ENCODE measurements at regions not wholly inside any gene's neighbourhood (a gene's known extent, or its start where the extent isn't known, plus 50 kb on each side); places are given as distances from the start of the nearest gene placed in this dataset.

DNA sequence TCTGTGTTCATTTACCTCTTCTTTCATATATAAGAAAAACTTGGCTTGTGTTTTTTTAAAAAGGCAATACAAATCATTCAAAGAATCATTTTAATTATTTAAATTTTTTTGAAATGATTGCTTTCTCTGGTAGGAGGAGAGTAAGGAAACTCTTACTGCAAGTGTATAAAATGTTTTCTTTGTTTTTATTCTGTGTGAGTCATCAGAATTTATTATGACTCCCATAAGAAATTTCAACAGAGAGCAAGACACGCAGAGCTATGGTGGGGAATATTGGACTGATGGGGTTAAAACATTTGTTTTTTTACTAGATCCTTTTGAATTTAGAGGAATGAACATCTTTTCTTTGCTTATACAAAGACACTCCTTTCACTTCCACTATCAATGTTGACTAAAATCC, 119.1 kb upstream of the ATXN7L3B start:
- Histone ChIP-seq H4K20me1 (replicated peaks in 1 of 2; ENCODE audit: control insufficient read depth in 1 of 2, insufficient read depth in 2 of 2, low read length in 2 of 2) (no peaks in the 10 kb centered on the region), H4K91ac (replicated peaks; ENCODE audit: insufficient read length, low read length) (no peak overlapping the region), H2BK15ac (ENCODE audit: low read length) (no peak overlapping the region), H3K4ac (replicated peaks; ENCODE audit: insufficient read length, low read depth, low read length) (no peak overlapping the region), H4K5ac (ENCODE audit: insufficient read length, low read depth, low read length) (no peak overlapping the region), H4K8ac (ENCODE audit: extremely low read depth, insufficient read depth, low read length) (no peak overlapping the region), H3K14ac (ENCODE audit: insufficient read length) (no peak overlapping the region), H3K18ac (ENCODE audit: extremely low read depth, low read length) (no peak overlapping the region), H2AFZ (ENCODE audit: low read length) (no peak overlapping the region), H3K4me3 (ENCODE audit: extremely low read depth in 1 of 4, insufficient read depth in 2 of 4, low read depth in 3 of 4, low read length in 4 of 4) (no peak overlapping the region), H3K23ac (ENCODE audit: insufficient read length) (no peak overlapping the region), H3K4me1 (replicated peaks in 1 of 4; ENCODE audit: control insufficient read depth in 3 of 4, insufficient read depth in 4 of 4, low read length in 3 of 4) (no peaks in the 10 kb centered on the region), H2BK5ac (ENCODE audit: low read depth, low read length) (no peak overlapping the region), H3K27me3 (replicated peaks in 1 of 4; ENCODE audit: control insufficient read depth in 3 of 4, extremely low read depth in 1 of 4, insufficient read depth in 3 of 4, low read length in 3 of 4) (no peaks in the 10 kb centered on the region), H2BK12ac (ENCODE audit: low read depth, low read length) (no peak overlapping the region), H3K79me2 (ENCODE audit: control insufficient read depth in 1 of 2, insufficient read depth in 2 of 2, low read length in 2 of 2) (no peaks in the 10 kb centered on the region), H2BK20ac (ENCODE audit: low read length) (no peak overlapping the region), H2AK5ac (ENCODE audit: low read depth, low read length) (no peak overlapping the region), H3K9me3 (ENCODE audit: insufficient read depth in 2 of 2, low read depth in 1 of 2, low read length in 1 of 2) (no peaks in the 10 kb centered on the region), H3K27ac (ENCODE audit: low read depth, low read length) (no peak overlapping the region), H3K36me3 (ENCODE audit: control insufficient read depth in 2 of 4, insufficient read depth in 4 of 4, low read length in 3 of 4) (no peaks in the 10 kb centered on the region), H3K56ac (replicated peaks; ENCODE audit: insufficient read length, low read depth, low read length) (no peak overlapping the region), H3K23me2 (ENCODE audit: low read depth, low read length) (no peaks in the 10 kb centered on the region), H3K9ac (replicated peaks in 1 of 4; ENCODE audit: extremely low read depth in 1 of 4, low read depth in 3 of 4, low read length in 3 of 4) (no peak overlapping the region), H3K4me2 (ENCODE audit: insufficient read depth in 1 of 2, low read depth in 2 of 2, low read length in 2 of 2) (no peak overlapping the region), H2BK120ac (replicated peaks; ENCODE audit: low read depth, low read length) (no peak overlapping the region), H3K79me1 (ENCODE audit: low read depth, low read length) (no peaks in the 10 kb centered on the region)
- 100% methylated on average over 1 of the region's 1 CpG; no CpG with 5 or more reads in 1 of the 2 experiments for WGBS, 2 experiments (ENCODE audit: extremely low coverage in 1 of 2, insufficient coverage in 1 of 2, insufficient read length in 1 of 2, insufficient replicate concordance in 2 of 2, low coverage in 1 of 2, low lambda C conversion rate in 2 of 2, missing lambda C conversion rate in 1 of 2)
- ChIA-PET CTCF (ENCODE audit: partially characterized antibody) (interaction anchor here (1.0 to 7.2 kb wide), 6 partner anchors 8 to 307 kb away, joined by 3 to 68 read pairs (median 3); no protein-coding TSS in a partner anchor), POLR2A (ENCODE audit: partially characterized antibody) (no interaction called here)
- FAIRE-seq (no peak), DNase-seq (ENCODE audit: low read depth in 1 of 2, low spot score in 2 of 2) (no peak)
- TF ChIP-seq RXRA (IDR thresholded peaks at IDR 0.05; ENCODE audit: insufficient read depth, low read depth, low read length) (no peak), TAF1 (IDR thresholded peaks at IDR 0.05; ENCODE audit: low read depth, low read length) (no peak), TBP (IDR thresholded peaks at IDR 0.05; ENCODE audit: low read depth, low read length) (no peak), KDM4A (IDR thresholded peaks at IDR 0.05; ENCODE audit: low read depth, low read length, severe bottlenecking) (no peak), CTBP2 (IDR thresholded peaks at IDR 0.05; ENCODE audit: borderline replicate concordance, insufficient read depth, insufficient read length, low read length) (no peak), SUZ12 (IDR thresholded peaks at IDR 0.05; ENCODE audit: low read length) (no peak), BRCA1 (IDR thresholded peaks at IDR 0.05; ENCODE audit: low read depth, low read length) (no peak), RNF2 (IDR thresholded peaks at IDR 0.05; ENCODE audit: borderline replicate concordance, low read depth, low read length, missing control alignments, poor library complexity, severe bottlenecking) (no peak), ATF3 (IDR thresholded peaks at IDR 0.05; ENCODE audit: insufficient read depth, low read depth, low read length) (no peak), MAFK (IDR thresholded peaks at IDR 0.05; ENCODE audit: low read depth, low read length) (no peak), SAP30 (IDR thresholded peaks at IDR 0.05; ENCODE audit: insufficient read depth, insufficient replicate concordance, low read length) (no peak), KDM5A (IDR thresholded peaks at IDR 0.05; ENCODE audit: low read length) (no peak)
- TF ChIP-seq, protein P1, sequence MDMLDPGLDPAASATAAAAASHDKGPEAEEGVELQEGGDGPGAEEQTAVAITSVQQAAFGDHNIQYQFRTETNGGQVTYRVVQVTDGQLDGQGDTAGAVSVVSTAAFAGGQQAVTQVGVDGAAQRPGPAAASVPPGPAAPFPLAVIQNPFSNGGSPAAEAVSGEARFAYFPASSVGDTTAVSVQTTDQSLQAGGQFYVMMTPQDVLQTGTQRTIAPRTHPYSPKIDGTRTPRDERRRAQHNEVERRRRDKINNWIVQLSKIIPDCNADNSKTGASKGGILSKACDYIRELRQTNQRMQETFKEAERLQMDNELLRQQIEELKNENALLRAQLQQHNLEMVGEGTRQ (IDR thresholded peaks at IDR 0.05; ENCODE audit: low read length): no peak

Measured in H1 (cell line).